Adipocyte (in vitro differentiated cells): ENCODE measurements at regions not wholly inside any gene's neighbourhood (a gene's known extent, or its start where the extent isn't known, plus 50 kb on each side); places are given as distances from the start of the nearest gene placed in this dataset.

Experiments used
- DNase-seq: peaks from one replicate; pipeline ENCODE4 v3.0.0-alpha.2; 2015; ENCODE audit warnings: low read depth
- H3K27me3 ChIP-seq: replicated peaks from 2 replicates; pipeline ENCODE4 v1.7.0; 2013; ENCODE audit warnings: mild to moderate bottlenecking, low read length, moderate library complexity; ENCODE audit not compliant: control insufficient read depth, insufficient read depth
- H3K36me3 ChIP-seq: 2 replicates; pipeline ENCODE4 v1.7.0; 2013; ENCODE audit warnings: low read length, mild to moderate bottlenecking, moderate library complexity; ENCODE audit not compliant: control insufficient read depth, insufficient read depth, severe bottlenecking
- H3K4me1 ChIP-seq: 2 replicates; pipeline ENCODE4 v1.7.0; 2013; ENCODE audit warnings: mild to moderate bottlenecking, low read length, moderate library complexity; ENCODE audit not compliant: control insufficient read depth, insufficient read depth
- H3K4me3 ChIP-seq: 2 replicates; pipeline ENCODE4 v1.7.0; 2013; ENCODE audit warnings: mild to moderate bottlenecking, low read length, moderate library complexity
- H3K9ac ChIP-seq: 2 replicates; pipeline ENCODE4 v1.7.0; 2013; ENCODE audit warnings: mild to moderate bottlenecking, low read length, moderate library complexity
- H3K9me3 ChIP-seq: 2 replicates; pipeline ENCODE4 v1.7.0; 2013; ENCODE audit warnings: mild to moderate bottlenecking, low read length, moderate library complexity; ENCODE audit not compliant: control insufficient read depth

GRCh38 chrX:68931345-68931744 is 102.5 kb downstream of the EFNB1 start:
- Histone ChIP-seq H3K27me3 (peaks cover 14% of the 10 kb centered on the region), H3K9me3 (no peaks in the 10 kb centered on the region), H3K4me3 (no peak overlapping the region), H3K4me1 (peaks cover 44% of the 10 kb centered on the region), H3K36me3 (no peaks in the 10 kb centered on the region), H3K9ac (no peak overlapping the region)
- DNase-seq, result no peak

- H3K9ac ChIP-seq, result no peak overlapping the region
- H3K36me3 ChIP-seq, result no peaks in the 10 kb centered on the region
- no peaks in the 10 kb centered on the region for H3K9me3 ChIP-seq
- H3K27me3 ChIP-seq, result peaks cover 14% of the 10 kb centered on the region
- no peak for DNase-seq
- H3K4me1 ChIP-seq, result peaks cover 38% of the 10 kb centered on the region
- no peak overlapping the region for H3K4me3 ChIP-seq
These were observed 101.9 kb downstream of the EFNB1 start for GRCh38 chrX:68930542-68931317.

GRCh38 chrX:68929332-68930150 is 100.7 kb downstream of the EFNB1 start:
- DNase-seq, result peak; percentile 58
- Histone ChIP-seq H3K9ac (no peak overlapping the region), H3K9me3 (no peaks in the 10 kb centered on the region), H3K36me3 (no peaks in the 10 kb centered on the region), H3K4me3 (no peak overlapping the region), H3K27me3 (peaks cover 14% of the 10 kb centered on the region), H3K4me1 (peaks cover 35% of the 10 kb centered on the region)

- no peak for DNase-seq
- H3K4me1 ChIP-seq, result peaks cover 31% of the 10 kb centered on the region
- no peaks in the 10 kb centered on the region for H3K36me3 ChIP-seq
- H3K9ac ChIP-seq, result no peak overlapping the region
- H3K27me3 ChIP-seq, result peaks cover 14% of the 10 kb centered on the region
- H3K9me3 ChIP-seq, result no peaks in the 10 kb centered on the region
- H3K4me3 ChIP-seq, result no peak overlapping the region
These were observed 99.6 kb downstream of the EFNB1 start for GRCh38 chrX:68928401-68928800.

GRCh38 chrX:68927178-68927577 is 98.4 kb downstream of the EFNB1 start:
- DNase-seq, result no peak
- no peaks in the 10 kb centered on the region for H3K9me3 ChIP-seq

GRCh38 chrX:68923147-68923546 is 94.3 kb downstream of the EFNB1 start:
- Histone ChIP-seq H3K4me1 (peaks cover 10% of the 10 kb centered on the region), H3K4me3 (no peak overlapping the region), H3K36me3 (no peaks in the 10 kb centered on the region), H3K9me3 (peaks cover 5% of the 10 kb centered on the region), H3K27me3 (peaks cover 12% of the 10 kb centered on the region), H3K9ac (no peak overlapping the region)
- no peak for DNase-seq

More at GRCh38 chrX:68927178-68927577, 98.4 kb downstream of the EFNB1 start:
- Histone ChIP-seq H3K9ac (no peak overlapping the region), H3K27me3 (peaks cover 16% of the 10 kb centered on the region), H3K4me1 (peaks cover 22% of the 10 kb centered on the region), H3K36me3 (no peaks in the 10 kb centered on the region), H3K4me3 (no peak overlapping the region)

- H3K4me3 ChIP-seq, result no peak overlapping the region
- no peak for DNase-seq
- peaks cover 10% of the 10 kb centered on the region for H3K4me1 ChIP-seq
- H3K9me3 ChIP-seq, result peaks cover 5% of the 10 kb centered on the region
- H3K27me3 ChIP-seq, result peaks cover 9% of the 10 kb centered on the region
- no peaks in the 10 kb centered on the region for H3K36me3 ChIP-seq
- H3K9ac ChIP-seq, result no peak overlapping the region
These were observed 93.2 kb downstream of the EFNB1 start for GRCh38 chrX:68922013-68922412.

- Histone ChIP-seq H3K9ac (no peak overlapping the region), H3K4me3 (no peak overlapping the region), H3K9me3 (peaks cover 5% of the 10 kb centered on the region), H3K36me3 (no peaks in the 10 kb centered on the region), H3K27me3 (peaks cover 9% of the 10 kb centered on the region), H3K4me1 (peaks cover 10% of the 10 kb centered on the region)
- no peak for DNase-seq
These were observed 91.7 kb downstream of the EFNB1 start for GRCh38 chrX:68920561-68920960.

GRCh38 chrX:68919707-68920106 is 90.9 kb downstream of the EFNB1 start:
- no peak overlapping the region for H3K4me3 ChIP-seq
- peaks cover 10% of the 10 kb centered on the region for H3K4me1 ChIP-seq
- peaks cover 5% of the 10 kb centered on the region for H3K9me3 ChIP-seq
- H3K36me3 ChIP-seq, result no peaks in the 10 kb centered on the region
- no peak overlapping the region for H3K9ac ChIP-seq
- peaks cover 16% of the 10 kb centered on the region for H3K27me3 ChIP-seq
- DNase-seq, result no peak

GRCh38 chrX:68918202-68918601 is 89.4 kb downstream of the EFNB1 start:
- H3K4me3 ChIP-seq, result no peak overlapping the region
- H3K9ac ChIP-seq, result no peak overlapping the region
- H3K27me3 ChIP-seq, result peaks cover 16% of the 10 kb centered on the region
- no peak for DNase-seq
- H3K4me1 ChIP-seq, result peaks cover 10% of the 10 kb centered on the region
- peaks cover 5% of the 10 kb centered on the region for H3K9me3 ChIP-seq
- H3K36me3 ChIP-seq, result no peaks in the 10 kb centered on the region

- H3K9me3 ChIP-seq, result peaks cover 5% of the 10 kb centered on the region
- no peak for DNase-seq
- peaks cover 16% of the 10 kb centered on the region for H3K27me3 ChIP-seq
- no peak overlapping the region for H3K4me3 ChIP-seq
- H3K4me1 ChIP-seq, result peaks cover 10% of the 10 kb centered on the region
- H3K9ac ChIP-seq, result no peak overlapping the region
- no peaks in the 10 kb centered on the region for H3K36me3 ChIP-seq
These were observed 89.0 kb downstream of the EFNB1 start for GRCh38 chrX:68917799-68918198.
